ENCODE measurements at regions not wholly inside any gene's neighbourhood (a gene's known extent, or its start where the extent isn't known, plus 50 kb on each side); places are given as distances from the start of the nearest gene placed in this dataset.
"Not testable (repeated sequence)": the region's sequence is repeated elsewhere in the genome, so short reads cannot be mapped to it uniquely, and the experiment has no call there.

DNA sequence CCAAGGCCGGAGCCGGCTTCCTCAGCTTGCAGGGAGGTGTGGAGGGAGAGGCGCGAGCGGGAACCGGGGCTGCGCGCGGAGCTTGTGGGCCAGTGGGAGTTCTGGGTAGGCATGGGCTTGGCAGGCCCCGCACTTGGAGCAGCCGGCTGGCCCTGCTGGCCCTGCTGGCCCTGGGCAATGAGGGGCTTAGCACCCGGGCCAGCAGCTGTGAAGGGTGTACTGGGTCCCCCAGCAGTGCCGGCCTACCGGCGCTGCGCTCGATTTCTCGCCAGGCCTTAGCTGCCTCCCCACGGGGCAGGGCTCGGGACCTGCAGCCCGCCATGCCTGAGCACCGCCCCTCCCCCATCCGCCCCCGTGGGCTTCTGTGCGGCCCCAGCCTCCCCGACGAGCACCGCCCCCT, 95.1 kb upstream of the TAS2R1 start:
- TF ChIP-seq CTCF (IDR thresholded peaks at IDR 0.05); EZH2 (IDR thresholded peaks at IDR 0.05; ENCODE audit: borderline replicate concordance, insufficient read depth, low read depth, low read length, poor library complexity, severe bottlenecking): not testable (repeated sequence)

Data from B cell (primary cell).